GM12878 (cell line): ENCODE measurements at regions not wholly inside any gene's neighbourhood (a gene's known extent, or its start where the extent isn't known, plus 50 kb on each side); places are given as distances from the start of the nearest gene placed in this dataset.

Experiments used
- ATAC-seq: fragments of 200-7000 bp; cut with Tn5 transposase; 3 replicates; pipeline ENCODE4 v1.9.1; 2020; ENCODE audit warnings: mild to moderate bottlenecking, moderate library complexity
- BruUV-seq: library from RNA; stranded (reverse); fragments of 400-500 nt; replicated peaks from 2 replicates; lab custom pipeline; 2021; lab: Mats Ljungman, UMichigan
- CTCF ChIA-PET: fragments of 300-600 bp; sonication (Branson Sonifier 250); formaldehyde crosslinking; extraction: SDS; loops from one replicate; lab custom pipeline; 2021; ENCODE audit warnings: inconsistent platforms; lab: Yijun Ruan, JAX
- POLR2A ChIA-PET: fragments of 350-600 bp; formaldehyde crosslinking; extraction: SDS; loops from one replicate; lab custom pipeline; 2021; ENCODE audit warnings: inconsistent platforms; lab: Charles Lee
- RAD21 ChIA-PET: fragments of 300-600 bp; sonication (Branson Sonifier 250); formaldehyde crosslinking; loops from one replicate; lab custom pipeline; 2023; ENCODE audit warnings: antibody characterized with exemption; ENCODE audit not compliant: unreplicated experiment; lab: Charles Lee
- SMC1A ChIA-PET: fragments of 300-600 bp; sonication (Branson Sonifier 250); formaldehyde crosslinking; loops from one replicate; lab custom pipeline; 2023; ENCODE audit not compliant: unreplicated experiment, uncharacterized antibody; lab: Charles Lee
- DNase-seq: peaks from one replicate; pipeline ENCODE4 v3.0.0-alpha.2; 2011; ENCODE audit warnings: low read depth, low spot score
- FAIRE-seq: peaks from 3 replicates; lab custom pipeline; 2011; peaks lifted over from hg19 to GRCh38; lab: Jason Lieb, UNC
- H2AFZ ChIP-seq: 2 replicates; pipeline ENCODE4 v1.6.0; 2011; ENCODE audit warnings: low read depth, low read length, control low read depth; ENCODE audit not compliant: control insufficient read depth
- H3K27ac ChIP-seq: 2 replicates; pipeline ENCODE4 v1.5.1; 2011; ENCODE audit warnings: control low read depth; ENCODE audit not compliant: control insufficient read depth, insufficient read depth
- H3K27me3 ChIP-seq, 2 experiments: replicated peaks in 1 of 2; 2 replicates each; pipeline versions ENCODE4 v1.6.0 to v1.6.1; 2011; ENCODE audit warnings: low read length in 1 of 2; ENCODE audit not compliant: control insufficient read depth in 2 of 2, insufficient read depth in 2 of 2
- H3K36me3 ChIP-seq, 2 experiments: 2 replicates each; pipeline ENCODE4 v1.5.1; 2011; ENCODE audit warnings: low read length in 1 of 2; ENCODE audit not compliant: control insufficient read depth in 2 of 2, insufficient read depth in 2 of 2
- H3K4me1 ChIP-seq: 2 replicates; pipeline ENCODE4 v1.6.1; 2011; ENCODE audit warnings: mild to moderate bottlenecking, low read length, moderate library complexity, mixed read lengths; ENCODE audit not compliant: control insufficient read depth, insufficient read depth
- H3K4me2 ChIP-seq: 2 replicates; pipeline ENCODE4 v1.6.0; 2011; ENCODE audit warnings: control low read depth; ENCODE audit not compliant: control insufficient read depth, insufficient read depth
- H3K4me3 ChIP-seq: fragments of 200-600 bp; sonication (generic); 2 replicates; pipeline ENCODE4 v1.5.1; 2016
- H3K79me2 ChIP-seq: 2 replicates; pipeline ENCODE4 v1.6.0; 2011; ENCODE audit warnings: low read length; ENCODE audit not compliant: control insufficient read depth, insufficient read depth
- H3K9ac ChIP-seq: 2 replicates; pipeline ENCODE4 v1.8.0; 2011; ENCODE audit warnings: low read length, control low read depth, mixed read lengths; ENCODE audit not compliant: control insufficient read depth, insufficient read depth
- H3K9me3 ChIP-seq: replicated peaks from 3 replicates; pipeline ENCODE4 v1.5.1; 2011; ENCODE audit warnings: mild to moderate bottlenecking, low read length; ENCODE audit not compliant: control insufficient read depth, insufficient read depth
- H4K20me1 ChIP-seq: 2 replicates; pipeline ENCODE4 v1.6.0; 2011; ENCODE audit not compliant: control insufficient read depth, insufficient read depth
- ATF7 ChIP-seq: fragments of 450-650 bp; IDR thresholded peaks from 2 replicates; pipeline ENCODE4 v1.6.1; 2016; ENCODE audit warnings: low read depth, mild to moderate bottlenecking
- BACH1 ChIP-seq: fragments of 450-650 bp; IDR thresholded peaks from 2 replicates; pipeline ENCODE4 v1.6.1; 2017; ENCODE audit warnings: mild to moderate bottlenecking, borderline replicate concordance
- CBX3 ChIP-seq: fragments of 200-600 bp; sonication (generic); IDR thresholded peaks from 2 replicates; pipeline ENCODE4 v1.6.1; 2016; ENCODE audit warnings: low read depth, borderline replicate concordance
- DPF2 ChIP-seq: fragments of 450-650 bp; IDR thresholded peaks from 2 replicates; pipeline ENCODE4 v1.6.1; 2017; ENCODE audit warnings: mild to moderate bottlenecking
- EED ChIP-seq: sonication (generic); IDR thresholded peaks from 2 replicates; pipeline ENCODE4 v1.6.1; 2016; ENCODE audit warnings: antibody characterized with exemption, low read depth
- FOXK2 ChIP-seq: fragments of 450-650 bp; IDR thresholded peaks from 2 replicates; pipeline ENCODE4 v1.6.1; 2017; ENCODE audit warnings: mild to moderate bottlenecking, moderate library complexity
- IRF4 ChIP-seq: IDR thresholded peaks from 2 replicates; pipeline ENCODE4 v1.6.1; 2011; ENCODE audit warnings: low read depth, low read length
- MEF2A ChIP-seq: IDR thresholded peaks from 2 replicates; pipeline ENCODE4 v1.6.1; 2011; ENCODE audit warnings: low read depth, mild to moderate bottlenecking, low read length, moderate library complexity; ENCODE audit not compliant: insufficient read depth
- POLR2A ChIP-seq: IDR thresholded peaks from 2 replicates; pipeline ENCODE4 v1.6.1; 2011; ENCODE audit warnings: low read depth, mild to moderate bottlenecking, low read length
- RAD51 ChIP-seq: fragments of 450-650 bp; IDR thresholded peaks from 2 replicates; pipeline ENCODE4 v1.6.1; 2016; ENCODE audit warnings: moderate library complexity, mild to moderate bottlenecking, inconsistent platforms
- SMAD1 ChIP-seq: fragments of 450-650 bp; IDR thresholded peaks from 2 replicates; pipeline ENCODE4 v1.6.1; 2018; ENCODE audit warnings: mild to moderate bottlenecking, low read depth; ENCODE audit not compliant: partially characterized antibody
- STAT3 ChIP-seq: IDR thresholded peaks from 2 replicates; pipeline ENCODE4 v1.6.1; 2011; ENCODE audit warnings: low read depth, low read length, improper control_type of control experiment
- TCF3 ChIP-seq: IDR thresholded peaks from 2 replicates; pipeline ENCODE4 v1.6.1; 2012; ENCODE audit warnings: low read depth, mild to moderate bottlenecking, low read length, borderline replicate concordance; ENCODE audit not compliant: insufficient read depth
- ZBTB33 ChIP-seq: fragments of 450-650 bp; IDR thresholded peaks from 2 replicates; pipeline ENCODE4 v1.6.1; 2017; ENCODE audit warnings: mild to moderate bottlenecking
- WGBS: methylation state at CpG from one replicate; pipeline ENCODE4 v1.1.6; 2016; ENCODE audit warnings: low lambda C conversion rate; ENCODE audit not compliant: insufficient replicate concordance, insufficient coverage; ENCODE audit errors: missing lambda C conversion rate; 5-methylcytosine and 5-hydroxymethylcytosine counted together
- in situ Hi-C: fragments of 300-500 bp; cut with MboI; formaldehyde crosslinking; loops from 9 replicates; pipeline ENCODE4 v1.14.3; 2018; ENCODE audit warnings: mixed read lengths
- intact Hi-C: fragments of 100-400 bp; cut with micrococcal nuclease; formaldehyde crosslinking; loops from one replicate; pipeline ENCODE4 v1.14.2; 2022; ENCODE audit not compliant: unreplicated experiment

GRCh38 chr16:52123061-52123839 is 423.7 kb downstream of the TOX3 start:
- H3K79me2 ChIP-seq, result no peaks in the 10 kb centered on the region
- in situ Hi-C loops, result no loop called here
- H3K36me3 ChIP-seq, result no peaks in the 10 kb centered on the region
- intact Hi-C loops, result no loop called here
- no peaks in the 10 kb centered on the region; the same call in 2 of the 3 replicates for H3K9me3 ChIP-seq
- no peak overlapping the region for H3K9ac ChIP-seq
- ChIA-PET RAD21 (no interaction called here), SMC1A (no interaction called here), POLR2A (no interaction called here), CTCF (interaction anchor here (0.7 kb wide), 1 partner anchor 495 kb away, joined by 3 read pairs; no protein-coding TSS in a partner anchor)
- no peaks in the 10 kb centered on the region for H3K27me3 ChIP-seq
- H3K4me1 ChIP-seq, result no peaks in the 10 kb centered on the region
- 13% methylated on average over 2 of the region's 2 CpGs for WGBS
- ATAC-seq (no peak), FAIRE-seq (no peak), DNase-seq (no peak)
- no TSS peak for BruUV-seq
- no peak overlapping the region for H3K4me2 ChIP-seq
- H3K27ac ChIP-seq, result no peak overlapping the region
- no peaks in the 10 kb centered on the region for H4K20me1 ChIP-seq
- H2AFZ ChIP-seq, result no peak overlapping the region
- TF ChIP-seq RAD51 (no peak), STAT3 (no peak), EED (no peak), MEF2A (no peak), FOXK2 (no peak), SMAD1 (no peak), POLR2A (no peak), ZBTB33 (no peak), DPF2 (no peak), CBX3 (no peak), BACH1 (no peak), ATF7 (no peak), TCF3 (no peak), IRF4 (no peak)
- TF ChIP-seq, all 136 proteins: peak for 0
- no peak overlapping the region for H3K4me3 ChIP-seq
